ENCODE measurements at regions not wholly inside any gene's neighbourhood (a gene's known extent, or its start where the extent isn't known, plus 50 kb on each side); places are given as distances from the start of the nearest gene placed in this dataset.
"Not testable (repeated sequence)": the region's sequence is repeated elsewhere in the genome, so short reads cannot be mapped to it uniquely, and the experiment has no call there.

GRCh38 chr11:41714101-41714500 lies 254.6 kb upstream of the LRRC4C start:
- DNase-seq = no peak
- H3K27me3 ChIP-seq (ENCODE audit: control insufficient read depth, insufficient read depth, low read length, poor library complexity, severe bottlenecking) = peaks cover 7% of the 10 kb centered on the region
- peaks cover 28% of the 10 kb centered on the region for H3K4me1 Mint-ChIP-seq
- H3K27me3 Mint-ChIP-seq (ENCODE audit: insufficient read depth) = peaks cover 12% of the 10 kb centered on the region
- peak overlapping the region; percentile 4 for H3K27ac Mint-ChIP-seq
- H3K9me3 Mint-ChIP-seq = no peaks in the 10 kb centered on the region
- no peaks in the 10 kb centered on the region for H3K36me3 ChIP-seq (ENCODE audit: control insufficient read depth, insufficient read depth, low read length)
- no peaks in the 10 kb centered on the region for H3K36me3 Mint-ChIP-seq (ENCODE audit: low read depth)
- H3K9ac ChIP-seq (ENCODE audit: extremely low read depth, low read length, poor library complexity, severe bottlenecking) = no peak overlapping the region
- H3K4me1 ChIP-seq (ENCODE audit: control insufficient read depth, insufficient read depth, low read length) = no peaks in the 10 kb centered on the region
- H3K9me3 ChIP-seq (ENCODE audit: control insufficient read depth, low read length) = no peaks in the 10 kb centered on the region
- 60 to 83% methylated on average over 1 to 2 of the region's 2 CpGs for WGBS, 2 experiments (ENCODE audit: insufficient coverage in 1 of 2, insufficient read length in 1 of 2)
- no peak overlapping the region for H3K27ac ChIP-seq (ENCODE audit: low read depth, low read length)
- no peak for TF ChIP-seq CTCF (conservative IDR thresholded peaks at IDR 0.05)
- H3K4me3 Mint-ChIP-seq = no peak overlapping the region
- no peak overlapping the region for H3K4me3 ChIP-seq (ENCODE audit: low read length)

GRCh38 chr11:41716862-41717261 lies 257.4 kb upstream of the LRRC4C start:
- 77 to 100% methylated on average over 3 of the region's 3 CpGs for WGBS, 2 experiments (ENCODE audit: insufficient coverage in 1 of 2, insufficient read length in 1 of 2)
- Histone ChIP-seq H3K4me3 (ENCODE audit: low read length) (no peak overlapping the region), H3K27me3 (ENCODE audit: control insufficient read depth, insufficient read depth, low read length, poor library complexity, severe bottlenecking) (peaks cover 14% of the 10 kb centered on the region), H3K9ac (ENCODE audit: extremely low read depth, low read length, poor library complexity, severe bottlenecking) (no peak overlapping the region), H3K36me3 (ENCODE audit: control insufficient read depth, insufficient read depth, low read length) (no peaks in the 10 kb centered on the region), H3K27ac (ENCODE audit: low read depth, low read length) (no peak overlapping the region), H3K4me1 (ENCODE audit: control insufficient read depth, insufficient read depth, low read length) (no peaks in the 10 kb centered on the region), H3K9me3 (ENCODE audit: control insufficient read depth, low read length) (no peaks in the 10 kb centered on the region)
- Mint-ChIP-seq H3K4me1 (peaks cover 41% of the 10 kb centered on the region), H3K27ac (no peak overlapping the region), H3K36me3 (ENCODE audit: low read depth) (no peaks in the 10 kb centered on the region), H3K9me3 (no peaks in the 10 kb centered on the region), H3K27me3 (ENCODE audit: insufficient read depth) (peaks cover 18% of the 10 kb centered on the region), H3K4me3 (no peak overlapping the region)
- TF ChIP-seq CTCF (conservative IDR thresholded peaks at IDR 0.05) = no peak
- no peak for DNase-seq

GRCh38 chr11:41720761-41721160 lies 261.3 kb upstream of the LRRC4C start:
- Mint-ChIP-seq H3K27me3 (ENCODE audit: insufficient read depth) (peaks cover 34% of the 10 kb centered on the region), H3K4me1 (peaks cover 23% of the 10 kb centered on the region), H3K4me3 (no peak overlapping the region), H3K36me3 (ENCODE audit: low read depth) (no peaks in the 10 kb centered on the region), H3K9me3 (peaks cover 4% of the 10 kb centered on the region), H3K27ac (no peak overlapping the region)
- Histone ChIP-seq H3K4me3 (ENCODE audit: low read length) (no peak overlapping the region), H3K9ac (ENCODE audit: extremely low read depth, low read length, poor library complexity, severe bottlenecking) (no peak overlapping the region), H3K36me3 (ENCODE audit: control insufficient read depth, insufficient read depth, low read length) (no peaks in the 10 kb centered on the region), H3K4me1 (ENCODE audit: control insufficient read depth, insufficient read depth, low read length) (no peaks in the 10 kb centered on the region), H3K27me3 (ENCODE audit: control insufficient read depth, insufficient read depth, low read length, poor library complexity, severe bottlenecking) (peaks cover 14% of the 10 kb centered on the region), H3K9me3 (ENCODE audit: control insufficient read depth, low read length) (no peaks in the 10 kb centered on the region), H3K27ac (ENCODE audit: low read depth, low read length) (no peak overlapping the region)
- WGBS, 2 experiments (ENCODE audit: insufficient coverage in 1 of 2, insufficient read length in 1 of 2) = 33 to 46% methylated on average over 2 of the region's 2 CpGs
- peak; percentile 69 for DNase-seq
- no peak for TF ChIP-seq CTCF (conservative IDR thresholded peaks at IDR 0.05)

- H3K27me3 Mint-ChIP-seq (ENCODE audit: insufficient read depth) = peaks cover 20% of the 10 kb centered on the region
- not testable (repeated sequence) for DNase-seq; H3K4me1 Mint-ChIP-seq; H3K4me1 ChIP-seq (ENCODE audit: control insufficient read depth, insufficient read depth, low read length); H3K27ac Mint-ChIP-seq; H3K9ac ChIP-seq (ENCODE audit: extremely low read depth, low read length, poor library complexity, severe bottlenecking); H3K9me3 ChIP-seq (ENCODE audit: control insufficient read depth, low read length); H3K36me3 Mint-ChIP-seq (ENCODE audit: low read depth); H3K27ac ChIP-seq (ENCODE audit: low read depth, low read length); H3K27me3 ChIP-seq (ENCODE audit: control insufficient read depth, insufficient read depth, low read length, poor library complexity, severe bottlenecking); H3K36me3 ChIP-seq (ENCODE audit: control insufficient read depth, insufficient read depth, low read length); H3K4me3 Mint-ChIP-seq; H3K4me3 ChIP-seq (ENCODE audit: low read length)
- peaks cover 21% of the 10 kb centered on the region for H3K9me3 Mint-ChIP-seq
- WGBS, 2 experiments (ENCODE audit: insufficient coverage in 1 of 2, insufficient read length in 1 of 2) = 90 to 96% methylated on average over 3 to 6 of the region's 6 CpGs
Measured at GRCh38 chr11:41728161-41728560, 268.7 kb upstream of the LRRC4C start.
